Peyer's patch (tissue), 4 donors: ENCODE measurements at regions not wholly inside any gene's neighbourhood (a gene's known extent, or its start where the extent isn't known, plus 50 kb on each side); places are given as distances from the start of the nearest gene placed in this dataset.
A peak's percentile ranks its signal among the peaks of the same experiment; 100 is the strongest.

Source experiments
- DNase-seq, 3 donors: peaks; one replicate each; pipeline ENCODE4 v3.0.0-alpha.2; 2017 to 2019
- H3K27ac ChIP-seq, 4 donors: fragments of 200-600 bp; sonication (generic); one replicate each; pipeline ENCODE4 v1.5.1; 2016 to 2019
- H3K27me3 ChIP-seq, 2 donors: fragments of 200-600 bp; sonication (generic); one replicate each; pipeline ENCODE4 v1.5.1; 2019
- H3K36me3 ChIP-seq, 3 donors: fragments of 200-600 bp; sonication (generic); one replicate each; pipeline ENCODE4 v1.5.1; 2016 to 2019
- H3K4me1 ChIP-seq, 4 donors: fragments of 200-600 bp; sonication (generic); one replicate each; pipeline ENCODE4 v1.5.1; 2016 to 2019
- H3K4me3 ChIP-seq, 4 donors: fragments of 200-600 bp; sonication (generic); 1 replicate in 3 of 4; 2 replicates in 1 of 4; pipeline ENCODE4 v1.5.1; 2016 to 2019; ENCODE audit warnings: mild to moderate bottlenecking in 1 of 4
- H3K9me3 ChIP-seq, 4 donors: fragments of 200-600 bp; sonication (generic); one replicate each; pipeline ENCODE4 v1.5.1; 2016 to 2019; ENCODE audit warnings: mild to moderate bottlenecking in 1 of 4
- POLR2A ChIP-seq, 2 donors: fragments of 450-650 bp; IDR thresholded peaks; one replicate each; pipeline ENCODE4 v1.5.1; 2017; ENCODE audit warnings: antibody characterized with exemption in 2 of 2, mild to moderate bottlenecking in 2 of 2, moderate library complexity in 2 of 2
- TF ChIP-seq, protein P1 (sequence below), 6 experiments: fragments of 450-650 bp in 4 of 6; fragments of 200-600 bp in 2 of 6; sonication (generic) in 1 of 6; IDR thresholded peaks; one replicate each; pipeline ENCODE4 v1.5.1; 2017 to 2019; ENCODE audit warnings: antibody characterized with exemption in 6 of 6, mild to moderate bottlenecking in 3 of 6, moderate library complexity in 1 of 6

DNA sequence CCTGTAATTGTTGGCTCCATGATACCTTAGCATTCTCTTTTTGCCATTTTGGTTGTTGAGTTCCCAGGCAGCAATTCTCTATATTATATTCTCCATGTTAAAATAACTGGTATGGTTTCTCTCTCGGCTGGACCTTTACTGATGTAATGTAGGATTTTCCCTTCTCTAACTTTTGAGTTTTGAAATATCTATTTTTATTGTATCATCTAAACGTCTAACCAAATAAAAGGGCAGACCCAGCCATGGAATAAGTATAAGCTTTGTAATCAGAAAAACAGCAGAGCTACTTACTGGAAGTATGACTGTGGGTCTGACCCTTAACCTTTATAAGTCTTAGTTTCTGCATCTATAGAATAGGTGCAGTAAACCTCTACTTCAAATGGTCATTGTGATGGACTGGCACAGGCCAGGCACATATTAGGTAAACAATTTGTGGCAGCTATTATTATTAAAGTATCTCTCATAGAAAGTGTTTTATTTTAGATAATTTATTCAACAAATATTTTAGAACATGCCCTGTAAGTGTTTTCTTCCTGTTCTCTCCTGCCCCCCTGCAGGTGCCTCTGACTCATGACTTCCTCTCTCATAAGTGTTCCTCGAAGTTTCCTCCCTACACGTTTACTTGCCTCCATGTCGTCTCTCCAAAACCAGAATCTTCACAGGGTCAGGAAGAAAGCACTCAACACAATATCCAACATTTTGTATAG lies 224.9 kb upstream of the FGGY start:
- Histone ChIP-seq H3K27me3 (no peaks in the 10 kb centered on the region), H3K4me3 (no peak overlapping the region), H3K4me1 (peaks cover 0 to 19% (median 13%) of the 10 kb centered on the region in 4 donors), H3K9me3 (no peaks in the 10 kb centered on the region), H3K27ac (peak overlapping the region; percentile 7 to 63 (median 42)), H3K36me3 (no peaks in the 10 kb centered on the region)
- DNase-seq = peak in 2 of 3 donors; percentile 67 to 78
- TF ChIP-seq POLR2A (IDR thresholded peaks at IDR 0.05) = no peak
- TF ChIP-seq, protein P1, sequence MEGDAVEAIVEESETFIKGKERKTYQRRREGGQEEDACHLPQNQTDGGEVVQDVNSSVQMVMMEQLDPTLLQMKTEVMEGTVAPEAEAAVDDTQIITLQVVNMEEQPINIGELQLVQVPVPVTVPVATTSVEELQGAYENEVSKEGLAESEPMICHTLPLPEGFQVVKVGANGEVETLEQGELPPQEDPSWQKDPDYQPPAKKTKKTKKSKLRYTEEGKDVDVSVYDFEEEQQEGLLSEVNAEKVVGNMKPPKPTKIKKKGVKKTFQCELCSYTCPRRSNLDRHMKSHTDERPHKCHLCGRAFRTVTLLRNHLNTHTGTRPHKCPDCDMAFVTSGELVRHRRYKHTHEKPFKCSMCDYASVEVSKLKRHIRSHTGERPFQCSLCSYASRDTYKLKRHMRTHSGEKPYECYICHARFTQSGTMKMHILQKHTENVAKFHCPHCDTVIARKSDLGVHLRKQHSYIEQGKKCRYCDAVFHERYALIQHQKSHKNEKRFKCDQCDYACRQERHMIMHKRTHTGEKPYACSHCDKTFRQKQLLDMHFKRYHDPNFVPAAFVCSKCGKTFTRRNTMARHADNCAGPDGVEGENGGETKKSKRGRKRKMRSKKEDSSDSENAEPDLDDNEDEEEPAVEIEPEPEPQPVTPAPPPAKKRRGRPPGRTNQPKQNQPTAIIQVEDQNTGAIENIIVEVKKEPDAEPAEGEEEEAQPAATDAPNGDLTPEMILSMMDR (IDR thresholded peaks at IDR 0.05) = no peak

DNA sequence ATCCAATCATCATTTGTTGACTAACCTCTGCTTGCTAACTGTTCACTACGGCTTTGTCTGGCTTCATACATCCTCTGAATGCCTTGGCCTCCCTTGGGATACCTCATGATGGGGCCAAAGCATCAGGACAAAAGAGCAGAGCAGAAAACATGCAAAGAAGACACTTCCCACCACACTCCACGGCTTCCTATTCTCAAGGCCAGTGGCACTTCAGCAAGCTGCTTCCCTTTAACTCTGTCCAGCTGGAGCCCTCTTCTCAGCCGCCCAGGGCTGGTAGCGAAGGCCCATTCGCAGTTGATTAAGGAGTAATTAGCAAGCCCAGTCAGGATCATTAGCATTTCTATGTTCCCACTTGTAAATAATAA lies 224.3 kb upstream of the FGGY start:
- Histone ChIP-seq H3K9me3 (no peaks in the 10 kb centered on the region), H3K36me3 (no peaks in the 10 kb centered on the region), H3K27me3 (no peaks in the 10 kb centered on the region), H3K4me1 (peaks cover 0 to 19% (median 13%) of the 10 kb centered on the region in 4 donors), H3K4me3 (no peak overlapping the region), H3K27ac (peak overlapping the region in 2 of 4 donors; percentile 19 to 62)
- no peak for TF ChIP-seq POLR2A (IDR thresholded peaks at IDR 0.05)
- TF ChIP-seq, protein P1 (IDR thresholded peaks at IDR 0.05) = no peak
- DNase-seq = no peak

DNA sequence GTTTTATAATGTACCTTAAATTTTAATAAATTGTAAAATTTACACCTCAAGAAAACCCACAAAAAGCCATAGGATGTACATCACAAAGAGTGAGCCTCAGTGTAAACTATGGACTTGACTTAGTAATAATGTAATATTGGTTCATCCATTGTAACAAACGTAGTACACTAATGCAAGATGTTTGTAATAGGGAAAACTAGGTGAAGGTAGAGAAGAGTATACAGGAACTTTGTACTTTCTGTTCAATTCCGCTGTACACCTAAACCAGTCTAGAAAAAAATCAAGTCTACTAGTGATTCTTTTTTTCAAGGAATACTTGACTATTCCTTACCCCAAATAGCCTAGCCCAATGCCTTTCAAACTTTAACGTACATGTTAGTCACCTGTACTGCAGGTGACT lies 222.3 kb upstream of the FGGY start:
- DNase-seq = no peak
- H3K27ac ChIP-seq = no peak overlapping the region
- H3K4me3 ChIP-seq = no peak overlapping the region

DNA sequence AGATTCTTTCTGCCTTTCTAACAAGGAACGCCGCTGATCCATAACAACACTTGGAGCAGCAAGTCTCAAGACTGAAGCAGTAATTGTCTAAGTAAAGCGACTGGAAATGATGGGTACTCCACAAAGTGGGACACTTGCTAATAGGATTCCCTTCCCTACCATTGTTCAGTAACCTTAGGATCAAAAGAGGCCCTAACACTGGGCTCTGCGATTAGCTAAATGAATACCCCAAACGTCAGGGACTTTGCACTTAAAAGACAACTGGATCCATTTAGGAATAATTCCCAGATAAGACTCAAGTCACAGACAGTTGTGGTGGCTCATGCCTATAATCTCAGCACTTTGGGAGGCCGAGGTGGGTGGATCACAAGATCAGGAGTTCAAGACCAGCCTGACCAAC lies 221.9 kb upstream of the FGGY start:
- TF ChIP-seq, protein P1 (IDR thresholded peaks at IDR 0.05) = no peak
- TF ChIP-seq POLR2A (IDR thresholded peaks at IDR 0.05) = no peak
- Histone ChIP-seq H3K4me1 (peaks cover 0 to 28% (median 13%) of the 10 kb centered on the region in 4 donors), H3K9me3 (no peaks in the 10 kb centered on the region), H3K36me3 (no peaks in the 10 kb centered on the region), H3K4me3 (no peak overlapping the region), H3K27me3 (no peaks in the 10 kb centered on the region), H3K27ac (no peak overlapping the region)
- no peak for DNase-seq

More for the DNA sequence above, 222.3 kb upstream of the FGGY start:
- Histone ChIP-seq H3K36me3 (no peaks in the 10 kb centered on the region), H3K9me3 (no peaks in the 10 kb centered on the region), H3K4me1 (peaks cover 0 to 28% (median 13%) of the 10 kb centered on the region in 4 donors), H3K27me3 (no peaks in the 10 kb centered on the region)
- TF ChIP-seq, protein P1 (IDR thresholded peaks at IDR 0.05) = no peak
- no peak for TF ChIP-seq POLR2A (IDR thresholded peaks at IDR 0.05)

DNA sequence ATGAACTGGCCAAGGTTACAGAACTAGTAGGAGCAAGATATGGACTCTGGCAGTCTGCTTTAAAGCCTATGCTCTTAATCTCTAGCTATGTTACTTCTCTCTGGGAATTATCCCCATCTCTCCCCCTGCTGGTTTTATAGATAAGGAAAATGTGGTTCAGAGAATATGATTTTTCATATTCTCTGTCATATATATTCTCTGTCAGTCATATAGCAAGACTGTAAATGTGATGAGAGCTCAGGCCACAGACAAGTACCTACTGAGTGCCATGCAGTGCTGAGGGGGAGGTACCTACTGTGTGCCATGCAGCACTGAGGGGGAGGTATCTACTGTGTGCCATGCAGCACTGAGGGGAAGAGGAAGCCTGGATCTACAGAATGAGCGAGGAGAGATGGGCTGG lies 220.3 kb upstream of the FGGY start:
- no peak for TF ChIP-seq POLR2A (IDR thresholded peaks at IDR 0.05)
- TF ChIP-seq, protein P1 (IDR thresholded peaks at IDR 0.05) = peak in 3 of 6 experiments; percentile 31 to 44 (median 41)
- H3K4me3 ChIP-seq = no peak overlapping the region
- no peak for DNase-seq
- no peaks in the 10 kb centered on the region for H3K27me3 ChIP-seq
- H3K27ac ChIP-seq = no peak overlapping the region
- no peaks in the 10 kb centered on the region for H3K9me3 ChIP-seq
- H3K36me3 ChIP-seq = no peaks in the 10 kb centered on the region
- H3K4me1 ChIP-seq = peaks cover 0 to 14% (median 9%) of the 10 kb centered on the region in 4 donors
